Jurkat, Clone E6-1 (cell line): ENCODE measurements at regions not wholly inside any gene's neighbourhood (a gene's known extent, or its start where the extent isn't known, plus 50 kb on each side); places are given as distances from the start of the nearest gene placed in this dataset.
"Not testable (repeated sequence)": the region's sequence is repeated elsewhere in the genome, so short reads cannot be mapped to it uniquely, and the experiment has no call there.

ENCODE experiments used
- DNase-seq: peaks from one replicate; pipeline ENCODE4 v3.0.0-alpha.2; 2011; ENCODE audit warnings: low read depth, low spot score
- H3K4me3 ChIP-seq: 2 replicates; pipeline ENCODE4 v1.5.1; 2011; ENCODE audit warnings: mild to moderate bottlenecking, low read length, control low read depth, moderate library complexity

GRCh38 chrX:10469-11458 is 270.4 kb upstream of the PLCXD1 start:
- DNase-seq, H3K4me3 ChIP-seq: not testable (repeated sequence)

- DNase-seq, H3K4me3 ChIP-seq: not testable (repeated sequence)
Measured at GRCh38 chrX:13821-14443, 267.2 kb upstream of the PLCXD1 start.

GRCh38 chrX:14452-14851 is 266.7 kb upstream of the PLCXD1 start:
- DNase-seq, H3K4me3 ChIP-seq: not testable (repeated sequence)

GRCh38 chrX:18768-19454 is 262.3 kb upstream of the PLCXD1 start:
- H3K4me3 ChIP-seq: peak overlapping the region; percentile 27; the same call in 1 of the 2 replicates
- DNase-seq: not testable (repeated sequence)

- not testable (repeated sequence) for H3K4me3 ChIP-seq, DNase-seq
Measured at GRCh38 chrX:19455-19827, 261.7 kb upstream of the PLCXD1 start.

- peak overlapping the region; percentile 40 for H3K4me3 ChIP-seq
- DNase-seq: no peak
Measured at GRCh38 chrX:19912-20571, 261.1 kb upstream of the PLCXD1 start.

GRCh38 chrX:24139-24538 is 257.0 kb upstream of the PLCXD1 start:
- not testable (repeated sequence) for H3K4me3 ChIP-seq, DNase-seq
